ENCODE measurements at regions not wholly inside any gene's neighbourhood (a gene's known extent, or its start where the extent isn't known, plus 50 kb on each side); places are given as distances from the start of the nearest gene placed in this dataset.

DNA sequence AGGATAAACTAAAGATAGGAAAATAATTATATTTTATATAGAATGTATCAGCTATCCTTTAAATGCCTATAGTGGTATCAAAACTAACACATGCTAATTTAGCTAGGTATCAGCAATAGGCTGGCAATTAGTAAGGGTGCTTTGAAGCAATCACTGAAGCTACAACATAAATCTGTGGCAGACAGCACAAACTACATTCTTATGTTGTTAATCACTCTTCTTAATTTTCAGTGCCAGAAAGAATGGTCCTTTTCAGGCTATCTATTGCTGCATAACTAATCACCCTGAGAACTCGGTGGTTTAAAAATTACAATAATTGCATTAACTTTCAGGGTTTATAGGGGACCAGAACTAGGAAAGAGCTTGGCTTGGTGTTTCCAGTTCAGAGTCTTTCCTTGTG lies 963.1 kb downstream of the EFNB2 start:
- no peak for DNase-seq
- Histone ChIP-seq H3K27me3 (no peaks in the 10 kb centered on the region), H3K4me1 (no peaks in the 10 kb centered on the region), H3K27ac (no peak overlapping the region), H3K9me3 (no peaks in the 10 kb centered on the region), H3K4me3 (no peak overlapping the region), H3K36me3 (no peaks in the 10 kb centered on the region)
- intact Hi-C loops (cut with DNase I) = no loop called here
- 82 to 95% methylated on average over 1 of the region's 1 CpG for WGBS, 2 donors
- no peak for TF ChIP-seq POLR2A (IDR thresholded peaks at IDR 0.05)
- no peak for TF ChIP-seq EP300 (IDR thresholded peaks at IDR 0.05)
- no peak for TF ChIP-seq POLR2AphosphoS5 (IDR thresholded peaks at IDR 0.05)
- no peak for TF ChIP-seq CTCF (IDR thresholded peaks at IDR 0.05)

DNA sequence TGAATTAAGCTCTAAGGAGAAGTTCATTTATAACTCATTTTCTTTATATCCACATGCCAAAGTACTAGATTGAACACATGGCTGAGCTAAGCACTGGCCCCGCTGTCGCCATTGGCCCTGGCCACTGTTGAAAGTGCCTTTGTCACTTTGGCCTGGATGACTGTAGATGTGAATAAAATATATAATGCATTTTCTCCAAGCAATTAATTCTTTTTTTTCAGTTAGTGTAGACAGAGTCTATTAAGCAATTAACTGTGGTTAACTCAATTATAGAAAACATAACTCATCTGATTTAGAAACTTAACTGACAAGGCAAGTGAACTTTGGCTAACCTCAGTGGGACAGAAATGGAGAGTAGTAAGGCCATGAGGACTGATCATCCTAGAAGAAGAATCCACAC lies 965.6 kb downstream of the EFNB2 start:
- no peak for DNase-seq
- no peak for TF ChIP-seq CTCF (IDR thresholded peaks at IDR 0.05)
- no peak for TF ChIP-seq POLR2AphosphoS5 (IDR thresholded peaks at IDR 0.05)
- TF ChIP-seq EP300 (IDR thresholded peaks at IDR 0.05) = no peak
- no peak for TF ChIP-seq POLR2A (IDR thresholded peaks at IDR 0.05)
- H3K9me3 ChIP-seq = no peaks in the 10 kb centered on the region
- intact Hi-C loops (cut with DNase I) = no loop called here
- H3K36me3 ChIP-seq = no peaks in the 10 kb centered on the region
- WGBS, 2 donors = 96 to 97% methylated on average over 2 of the region's 2 CpGs
- H3K4me1 ChIP-seq = peaks cover 0 to 5% (median 0%) of the 10 kb centered on the region in 4 donors
- no peak overlapping the region for H3K27ac ChIP-seq
- H3K4me3 ChIP-seq = no peak overlapping the region
- H3K27me3 ChIP-seq = no peaks in the 10 kb centered on the region

DNA sequence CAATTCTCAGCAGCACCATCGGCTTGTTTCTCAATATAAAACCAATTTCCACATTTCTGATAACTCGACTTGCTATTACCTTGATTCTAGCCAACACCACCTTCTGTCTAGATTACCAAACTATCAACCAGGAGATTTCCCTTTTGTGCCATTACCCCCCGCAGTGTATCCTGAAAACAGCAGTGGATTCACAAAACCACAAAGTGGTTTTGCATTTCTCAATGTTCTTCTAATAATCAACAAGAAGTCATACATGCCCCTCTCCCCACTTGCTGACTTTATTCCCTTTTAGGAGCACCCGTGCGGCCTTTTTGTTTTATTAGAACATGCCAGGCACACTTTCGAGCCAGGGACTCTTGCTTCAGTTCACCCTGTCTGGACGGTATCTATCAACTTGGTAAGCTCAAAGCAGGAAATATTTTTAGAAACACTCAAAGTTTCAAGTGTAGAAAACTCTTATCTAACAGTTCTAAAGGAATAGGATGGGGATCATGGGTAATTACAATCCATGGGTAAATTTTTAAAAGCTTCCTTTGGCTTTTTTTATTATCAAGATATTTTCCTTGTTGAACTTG lies 967.4 kb downstream of the EFNB2 start:
- WGBS, 2 donors = 87 to 89% methylated on average over 7 of the region's 7 CpGs
- intact Hi-C loops (cut with DNase I) = no loop called here
- Histone ChIP-seq H3K9me3 (no peaks in the 10 kb centered on the region), H3K27me3 (no peaks in the 10 kb centered on the region), H3K36me3 (no peaks in the 10 kb centered on the region), H3K4me1 (peaks cover 0 to 5% (median 0%) of the 10 kb centered on the region in 4 donors), H3K27ac (no peak overlapping the region), H3K4me3 (no peak overlapping the region)
- no peak for DNase-seq
- TF ChIP-seq POLR2AphosphoS5 (IDR thresholded peaks at IDR 0.05) (no peak), POLR2A (IDR thresholded peaks at IDR 0.05) (no peak), CTCF (IDR thresholded peaks at IDR 0.05) (no peak), EP300 (IDR thresholded peaks at IDR 0.05) (no peak)

- no peak for DNase-seq
- WGBS, 2 donors = 73 to 85% methylated on average over 3 of the region's 3 CpGs
Measured at GRCh38 chr13:105565136-105565727, 970.2 kb downstream of the EFNB2 start.

More at GRCh38 chr13:105565136-105565727, 970.2 kb downstream of the EFNB2 start:
- Histone ChIP-seq H3K36me3 (no peaks in the 10 kb centered on the region), H3K27me3 (no peaks in the 10 kb centered on the region), H3K9me3 (no peaks in the 10 kb centered on the region), H3K4me3 (no peak overlapping the region), H3K4me1 (peaks cover 0 to 5% (median 0%) of the 10 kb centered on the region in 4 donors), H3K27ac (no peak overlapping the region)
- TF ChIP-seq POLR2A (IDR thresholded peaks at IDR 0.05) (no peak), CTCF (IDR thresholded peaks at IDR 0.05) (no peak), EP300 (IDR thresholded peaks at IDR 0.05) (no peak), POLR2AphosphoS5 (IDR thresholded peaks at IDR 0.05) (no peak)
- intact Hi-C loops (cut with DNase I) = no loop called here
